ENCODE measurements at regions not wholly inside any gene's neighbourhood (a gene's known extent, or its start where the extent isn't known, plus 50 kb on each side); places are given as distances from the start of the nearest gene placed in this dataset.
"Not testable (repeated sequence)": the region's sequence is repeated elsewhere in the genome, so short reads cannot be mapped to it uniquely, and the experiment has no call there.

DNA sequence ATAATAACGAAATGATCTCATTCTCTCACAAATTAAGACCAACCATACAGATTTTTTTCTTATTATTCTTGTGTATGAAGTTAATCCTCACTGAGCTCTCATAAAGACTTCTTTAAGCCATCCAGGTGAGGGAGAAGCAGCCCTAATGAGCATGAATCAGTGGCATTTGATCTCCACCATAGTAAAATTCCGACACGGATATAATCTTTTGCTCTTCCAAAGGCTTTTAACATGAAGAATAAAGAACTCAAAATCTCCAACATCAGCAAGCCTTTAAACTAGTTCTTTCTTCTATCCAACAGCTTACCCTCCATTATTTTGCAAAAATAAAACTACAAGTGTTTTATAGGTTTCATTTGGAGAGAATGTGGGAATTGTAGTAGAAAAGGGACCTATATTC, 714.7 kb upstream of the NEGR1 start:
- ChIA-PET POLR2A (no interaction called here), CTCF (no interaction called here)
- Histone ChIP-seq H3K79me2 (ENCODE audit: control insufficient read depth, insufficient read depth, low read length) (no peaks in the 10 kb centered on the region), H3K27me3 (ENCODE audit: control insufficient read depth in 2 of 2, insufficient read depth in 2 of 2, low read length in 2 of 2) (no peaks in the 10 kb centered on the region), H3K4me1 (ENCODE audit: control insufficient read depth, extremely low read depth, insufficient read depth, low read length) (no peaks in the 10 kb centered on the region), H2AFZ (ENCODE audit: low read depth, low read length) (no peak overlapping the region), H3K4me2 (ENCODE audit: insufficient read depth, low read length) (no peak overlapping the region), H3K9me1 (replicated peaks; ENCODE audit: control insufficient read depth, extremely low read depth, insufficient read depth, low read length) (no peaks in the 10 kb centered on the region), H3K9ac (replicated peaks; ENCODE audit: extremely low read depth, insufficient read depth, low read length) (no peak overlapping the region), H3K4me3 (replicated peaks in 1 of 3; ENCODE audit: insufficient read depth in 1 of 3, low read depth in 1 of 3, low read length in 3 of 3) (no peak overlapping the region), H4K20me1 (replicated peaks; ENCODE audit: control insufficient read depth, extremely low read depth, insufficient read depth, low read length) (no peaks in the 10 kb centered on the region), H3K36me3 (ENCODE audit: control insufficient read depth in 2 of 2, extremely low read depth in 1 of 2, insufficient read depth in 2 of 2, low read length in 2 of 2) (no peaks in the 10 kb centered on the region), H3K27ac (ENCODE audit: insufficient read depth, low read depth, low read length) (no peak overlapping the region), H3K9me3 (replicated peaks; ENCODE audit: control insufficient read depth, insufficient read depth, low read length) (no peaks in the 10 kb centered on the region)
- no peak for FAIRE-seq
- dilution Hi-C loops (cut with MboI; ENCODE audit: extremely low pct_ligation_motif_present, low sequenced_read_pairs) (no loop called here), intact Hi-C loops (cut with micrococcal nuclease) (no loop called here)
- TF ChIP-seq JUN (IDR thresholded peaks at IDR 0.05; ENCODE audit: borderline replicate concordance, insufficient read depth, insufficient read length, low read depth) (no peak), MAX (IDR thresholded peaks at IDR 0.05; ENCODE audit: insufficient read depth, insufficient read length) (no peak), CTCF (IDR thresholded peaks at IDR 0.05; ENCODE audit: extremely low read depth in 1 of 2, insufficient read depth in 1 of 2, low read depth in 1 of 2, low read length in 2 of 2) (no peak), EZH2 (IDR thresholded peaks at IDR 0.05; ENCODE audit: borderline replicate concordance, low read depth, low read length, severe bottlenecking) (no peak), GATA2 (IDR thresholded peaks at IDR 0.05; ENCODE audit: insufficient read depth, insufficient read length, low read depth, low read length) (no peak), POLR2AphosphoS5 (IDR thresholded peaks at IDR 0.05; ENCODE audit: insufficient read depth, low read depth, low read length) (no peak), FOS (IDR thresholded peaks at IDR 0.05; ENCODE audit: borderline replicate concordance, insufficient read depth, low read length) (no peak), POLR2A (IDR thresholded peaks at IDR 0.05; ENCODE audit: low read depth, low read length) (no peak), MYC (IDR thresholded peaks at IDR 0.05; ENCODE audit: low read depth, low read length) (no peak)
- no TSS peak for BruUV-seq (replicated peaks)
- no peak for DNase-seq (ENCODE audit: low read depth, low spot score)

DNA sequence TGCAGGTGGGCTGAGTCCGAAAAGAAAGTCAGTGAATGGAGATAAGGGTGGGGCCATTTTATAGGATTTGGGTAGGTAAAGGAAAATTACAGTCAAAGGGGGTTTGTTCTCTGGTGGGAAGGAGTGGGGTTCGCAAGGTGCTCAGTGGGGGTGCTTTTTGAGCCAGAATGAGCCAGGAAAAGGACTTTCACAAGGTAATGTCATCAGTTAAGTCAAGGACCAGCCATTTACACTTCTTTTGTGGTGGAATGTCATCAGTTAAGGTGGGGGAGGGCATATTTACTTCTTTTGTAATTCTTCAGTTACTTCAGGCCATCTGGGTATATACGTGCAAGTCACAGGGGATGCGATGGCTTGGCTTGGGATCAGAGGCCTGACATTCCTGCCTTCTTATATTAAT, 705.5 kb upstream of the NEGR1 start:
- H3K9ac ChIP-seq (replicated peaks; ENCODE audit: extremely low read depth, insufficient read depth, low read length); POLR2A ChIA-PET; H3K9me3 ChIP-seq (replicated peaks; ENCODE audit: control insufficient read depth, insufficient read depth, low read length); H2AFZ ChIP-seq (ENCODE audit: low read depth, low read length); H3K4me1 ChIP-seq (ENCODE audit: control insufficient read depth, extremely low read depth, insufficient read depth, low read length); H3K9me1 ChIP-seq (replicated peaks; ENCODE audit: control insufficient read depth, extremely low read depth, insufficient read depth, low read length); H4K20me1 ChIP-seq (replicated peaks; ENCODE audit: control insufficient read depth, extremely low read depth, insufficient read depth, low read length); H3K27me3 ChIP-seq (ENCODE audit: control insufficient read depth in 2 of 2, insufficient read depth in 2 of 2, low read length in 2 of 2); H3K4me2 ChIP-seq (ENCODE audit: insufficient read depth, low read length); FAIRE-seq; H3K4me3 ChIP-seq (replicated peaks in 1 of 3; ENCODE audit: insufficient read depth in 1 of 3, low read depth in 1 of 3, low read length in 3 of 3); intact Hi-C loops (cut with micrococcal nuclease); H3K36me3 ChIP-seq (ENCODE audit: control insufficient read depth in 2 of 2, extremely low read depth in 1 of 2, insufficient read depth in 2 of 2, low read length in 2 of 2); H3K27ac ChIP-seq (ENCODE audit: insufficient read depth, low read depth, low read length); dilution Hi-C loops (cut with MboI; ENCODE audit: extremely low pct_ligation_motif_present, low sequenced_read_pairs); BruUV-seq (replicated peaks); DNase-seq (ENCODE audit: low read depth, low spot score); H3K79me2 ChIP-seq (ENCODE audit: control insufficient read depth, insufficient read depth, low read length); CTCF ChIA-PET: not testable (repeated sequence)

Measured in endothelial cell of umbilical vein (primary cell).